Choroid plexus epithelial cell (primary cell): ENCODE measurements at regions not wholly inside any gene's neighbourhood (a gene's known extent, or its start where the extent isn't known, plus 50 kb on each side); places are given as distances from the start of the nearest gene placed in this dataset.

Experiments
- DNase-seq: peaks from one replicate; pipeline ENCODE4 v3.0.0-alpha.2; 2010; ENCODE audit warnings: low read depth
- H3K4me3 ChIP-seq: 2 replicates; pipeline ENCODE4 v1.5.1; 2011; ENCODE audit warnings: low read depth, mild to moderate bottlenecking, control low read depth, low read length, moderate library complexity
- CTCF ChIP-seq: conservative IDR thresholded peaks from 2 replicates; pipeline ENCODE4 v1.5.1; 2011; ENCODE audit warnings: low read depth, mild to moderate bottlenecking, control low read depth, inconsistent platforms, low read length, moderate library complexity

- peak; percentile 83 for DNase-seq
- TF ChIP-seq CTCF: no peak
- no peak overlapping the region for H3K4me3 ChIP-seq
Measured at GRCh38 chr13:83221813-83222241, 660.4 kb downstream of the SLITRK1 start.

GRCh38 chr13:83221256-83221655, 661.0 kb downstream of the SLITRK1 start:
- no peak for TF ChIP-seq CTCF
- H3K4me3 ChIP-seq: no peak overlapping the region
- no peak for DNase-seq

DNA sequence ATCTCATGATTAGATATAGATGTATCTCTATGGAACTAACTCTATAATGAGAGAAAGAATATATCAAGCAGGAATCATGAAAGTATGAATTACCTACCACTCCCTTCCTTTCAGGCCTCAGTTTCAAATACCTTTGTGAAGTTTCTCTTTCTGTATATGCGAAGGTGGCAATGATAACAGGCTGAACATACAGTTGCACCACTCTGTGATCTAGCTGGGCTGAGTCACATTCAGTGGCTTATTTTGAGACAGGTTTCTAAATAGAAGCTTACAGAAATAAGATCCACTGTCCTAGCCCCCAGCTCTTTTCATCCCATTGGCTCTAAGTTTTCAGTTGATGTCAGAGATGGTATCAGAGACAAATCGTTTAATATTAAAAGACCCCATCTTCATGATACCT, 662.0 kb downstream of the SLITRK1 start:
- no peak overlapping the region for H3K4me3 ChIP-seq
- TF ChIP-seq CTCF: no peak
- peak; percentile 39 for DNase-seq

DNA sequence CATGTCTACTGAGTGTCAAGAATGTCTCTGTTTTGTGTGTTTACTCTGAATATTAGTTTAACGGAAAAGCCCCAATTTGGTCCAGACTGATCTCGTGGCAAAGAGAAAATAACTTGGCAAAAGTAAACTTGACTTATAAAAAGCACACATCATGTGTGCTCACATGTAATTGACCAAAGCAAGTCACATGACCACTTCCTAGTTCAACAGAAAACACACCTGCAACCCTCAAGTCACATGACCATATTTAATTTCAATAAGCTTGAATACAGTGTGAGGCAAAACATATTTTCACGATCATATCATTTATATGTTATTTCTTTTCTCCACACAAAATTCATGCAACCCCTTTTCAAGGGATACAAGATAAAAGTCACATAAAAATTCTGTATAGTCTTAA, 662.4 kb downstream of the SLITRK1 start:
- TF ChIP-seq CTCF: no peak
- DNase-seq: no peak
- H3K4me3 ChIP-seq: no peak overlapping the region

DNA sequence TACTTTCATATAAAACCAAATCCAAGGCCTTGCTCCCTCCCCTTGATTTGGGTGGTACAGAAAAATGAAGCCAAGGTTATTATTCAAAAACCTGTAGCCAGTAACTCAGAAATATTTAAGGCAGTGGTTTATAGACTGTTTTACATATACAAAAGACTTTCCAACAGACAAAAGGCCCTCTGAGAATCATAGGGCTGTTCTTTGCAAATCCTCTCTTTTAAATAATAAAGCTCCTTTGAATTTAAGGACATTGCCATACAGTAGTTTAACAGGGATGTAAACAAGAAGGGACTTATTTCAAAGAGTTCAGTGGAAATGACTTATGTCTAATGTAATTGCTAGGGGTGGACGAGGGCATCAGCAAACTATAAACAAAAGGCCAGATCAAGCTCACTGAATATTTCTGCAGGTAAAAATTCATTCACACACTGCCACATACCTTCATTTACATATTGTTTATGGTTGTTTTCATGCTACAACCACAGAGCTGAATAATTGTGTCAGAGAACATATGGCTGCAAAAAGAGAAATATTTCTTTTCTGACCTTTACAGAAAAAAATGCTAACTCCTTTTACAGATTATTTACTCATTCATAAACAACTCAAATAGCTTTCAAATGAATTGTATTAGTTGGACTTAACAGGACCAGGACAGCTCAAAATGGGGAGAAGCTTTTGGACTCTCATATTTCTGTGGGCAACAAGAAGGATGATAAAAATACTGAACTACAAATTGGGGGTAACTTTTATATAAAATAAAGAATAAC, 665.6 kb downstream of the SLITRK1 start:
- no peak for DNase-seq
- no peak overlapping the region for H3K4me3 ChIP-seq
- TF ChIP-seq CTCF: no peak

DNA sequence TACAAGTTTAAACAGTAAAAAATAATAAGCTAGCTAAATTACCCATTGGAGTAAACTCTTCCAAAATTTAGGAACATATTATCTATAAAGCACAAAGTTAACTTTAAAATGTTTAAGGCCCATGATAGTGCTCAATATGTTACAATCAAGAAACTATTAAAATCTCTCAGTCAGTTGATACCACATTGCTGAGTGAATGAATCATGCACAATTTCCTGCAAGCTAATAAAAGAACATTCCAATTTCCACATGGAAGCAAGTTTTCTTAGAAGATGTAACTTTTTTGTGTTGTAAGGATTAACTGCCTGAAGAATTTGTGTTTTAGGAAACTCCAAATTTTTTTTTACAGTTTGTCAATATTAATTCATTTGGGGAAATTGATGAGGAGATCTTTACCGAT, 666.6 kb downstream of the SLITRK1 start:
- peak; percentile 84 for DNase-seq
- H3K4me3 ChIP-seq: no peak overlapping the region
- TF ChIP-seq CTCF: no peak

DNA sequence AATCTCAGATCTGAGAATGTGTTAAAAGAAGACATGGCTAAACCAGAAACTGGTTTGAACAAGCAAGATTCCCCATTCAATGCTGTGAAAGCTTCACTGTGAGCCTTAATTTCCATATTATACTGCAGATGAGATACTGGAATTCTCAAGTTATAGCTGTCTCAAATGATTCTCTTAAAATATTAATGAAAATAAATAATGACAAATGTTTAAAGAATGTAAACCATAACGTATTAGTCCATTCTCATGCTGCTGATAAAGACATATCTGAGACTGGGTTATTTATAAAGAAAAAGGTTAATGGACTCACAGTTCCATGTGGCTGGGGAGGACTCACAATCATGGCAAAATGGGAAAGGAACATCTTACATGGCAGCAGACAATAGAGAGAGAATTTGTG, 667.8 kb downstream of the SLITRK1 start:
- no peak for TF ChIP-seq CTCF
- no peak overlapping the region for H3K4me3 ChIP-seq
- DNase-seq: no peak
